NCI-H1694 treated with DMSO at 0.1 percent for 48 hours (cell line): ENCODE measurements at regions not wholly inside any gene's neighbourhood (a gene's known extent, or its start where the extent isn't known, plus 50 kb on each side); places are given as distances from the start of the nearest gene placed in this dataset.
"Not testable (repeated sequence)": the region's sequence is repeated elsewhere in the genome, so short reads cannot be mapped to it uniquely, and the experiment has no call there.

Experiments used
- DNase-seq: peaks from one replicate; lab custom pipeline; 2025; lab: John Stamatoyannopoulos, UW

DNA sequence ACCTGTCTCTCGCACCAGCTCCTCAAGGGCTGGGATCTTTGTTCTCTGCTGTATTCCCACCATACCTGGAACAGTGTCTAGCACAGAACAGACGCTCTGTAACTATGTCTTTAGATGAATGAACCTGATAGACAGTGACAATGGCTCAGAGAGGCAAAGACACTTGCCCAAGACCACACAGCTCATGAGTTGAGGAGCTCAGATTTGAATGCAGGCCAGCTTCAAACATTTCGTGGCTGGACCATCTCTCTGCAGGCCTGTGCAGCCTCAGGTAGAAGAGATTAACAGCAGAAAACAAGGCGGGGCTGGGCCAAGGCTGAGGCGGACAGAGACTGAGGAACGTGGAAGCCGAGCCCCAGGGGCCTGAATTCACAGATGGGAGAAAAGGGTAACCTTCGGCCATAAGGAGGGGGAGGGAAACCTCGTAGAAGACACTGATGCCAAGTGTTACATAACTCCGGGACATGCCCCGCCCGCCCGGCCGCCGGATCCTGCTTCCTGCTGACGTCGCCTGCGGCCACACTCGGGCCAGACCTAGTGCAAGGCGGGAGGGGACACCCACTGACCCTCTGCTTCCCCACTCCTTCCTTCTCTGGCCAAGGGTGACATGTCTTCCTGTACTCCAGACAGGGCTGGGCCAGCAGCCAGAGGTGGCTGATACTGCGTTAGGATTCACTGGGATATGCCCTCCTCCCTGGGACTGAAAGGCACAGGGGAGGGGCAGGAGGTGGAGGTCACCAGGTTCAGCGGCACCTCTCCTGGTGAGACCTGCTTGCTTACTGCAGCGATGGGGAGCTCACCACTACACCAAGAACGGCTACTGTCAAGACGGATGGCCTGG lies 86.8 kb downstream of the RFLNA start:
- no peak for DNase-seq

DNA sequence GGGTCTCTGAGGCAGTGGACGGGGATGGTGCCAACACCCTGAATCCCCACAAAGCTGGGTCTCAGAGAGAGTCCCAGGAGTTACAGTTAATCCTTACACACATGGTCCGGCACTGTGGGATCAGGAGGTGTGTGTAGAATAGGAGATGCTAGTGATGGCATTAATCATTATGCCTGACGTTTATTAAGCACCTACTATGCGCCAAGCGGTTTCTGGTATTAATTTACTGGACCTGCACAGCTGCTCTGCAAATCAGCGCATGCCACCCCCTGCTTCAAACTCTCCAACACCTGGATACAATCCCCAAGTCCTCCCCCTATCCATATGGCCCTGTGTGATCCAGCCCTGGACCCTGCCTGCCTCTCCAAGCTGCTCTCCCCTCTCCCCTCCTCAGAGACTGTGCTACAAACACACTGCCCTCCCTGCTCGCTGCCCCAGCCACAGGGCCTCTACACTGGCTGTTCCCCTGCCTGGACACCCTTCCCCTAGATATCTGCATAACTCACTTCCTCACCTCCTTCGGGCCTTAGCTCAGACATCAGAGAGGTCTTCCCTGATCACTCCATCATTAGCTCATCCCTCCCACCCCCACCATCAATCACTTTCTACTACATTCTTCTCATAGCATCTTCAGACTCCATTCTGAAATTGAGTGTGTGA lies 86.0 kb downstream of the RFLNA start:
- DNase-seq, result no peak

DNA sequence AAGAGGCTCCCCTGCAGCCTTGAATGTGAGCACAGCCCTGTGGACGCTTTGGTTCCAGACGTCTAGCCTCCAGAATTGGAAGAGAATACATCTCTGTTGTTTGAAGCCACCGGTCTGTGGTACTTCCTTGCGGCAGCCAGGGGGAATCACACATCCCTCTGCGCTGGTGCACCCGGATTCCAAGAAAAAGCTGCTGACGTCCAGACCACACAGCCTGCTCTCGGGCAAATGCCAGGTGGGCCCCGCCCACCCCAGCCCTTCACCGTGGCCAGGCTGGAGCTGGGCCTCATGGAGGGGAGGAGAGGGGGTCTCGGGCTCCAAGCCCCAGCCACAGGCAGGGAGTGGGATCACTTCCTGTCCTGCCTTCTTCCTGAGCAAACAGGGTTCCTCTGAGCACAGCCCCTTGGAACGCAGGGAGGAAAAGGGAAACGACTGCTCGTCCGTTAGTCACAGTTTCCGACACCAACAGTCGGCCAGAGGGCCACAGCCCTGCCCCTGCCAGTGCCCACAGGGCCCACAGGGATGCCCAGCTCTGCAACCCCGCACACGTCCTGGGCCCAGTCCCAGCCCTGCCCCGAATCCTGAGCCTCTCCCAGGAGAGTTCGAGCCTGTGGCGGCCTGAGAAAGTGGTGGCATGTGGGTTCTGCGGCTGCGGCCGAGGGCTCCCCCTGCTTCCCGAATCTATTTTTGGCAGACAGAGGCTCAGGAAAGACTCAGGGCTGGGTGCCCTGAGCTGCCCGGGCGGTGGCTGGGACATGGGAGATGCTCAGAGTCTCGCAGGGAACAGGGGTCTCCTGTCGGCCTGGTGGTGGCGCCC lies 85.3 kb downstream of the RFLNA start:
- no peak for DNase-seq

DNA sequence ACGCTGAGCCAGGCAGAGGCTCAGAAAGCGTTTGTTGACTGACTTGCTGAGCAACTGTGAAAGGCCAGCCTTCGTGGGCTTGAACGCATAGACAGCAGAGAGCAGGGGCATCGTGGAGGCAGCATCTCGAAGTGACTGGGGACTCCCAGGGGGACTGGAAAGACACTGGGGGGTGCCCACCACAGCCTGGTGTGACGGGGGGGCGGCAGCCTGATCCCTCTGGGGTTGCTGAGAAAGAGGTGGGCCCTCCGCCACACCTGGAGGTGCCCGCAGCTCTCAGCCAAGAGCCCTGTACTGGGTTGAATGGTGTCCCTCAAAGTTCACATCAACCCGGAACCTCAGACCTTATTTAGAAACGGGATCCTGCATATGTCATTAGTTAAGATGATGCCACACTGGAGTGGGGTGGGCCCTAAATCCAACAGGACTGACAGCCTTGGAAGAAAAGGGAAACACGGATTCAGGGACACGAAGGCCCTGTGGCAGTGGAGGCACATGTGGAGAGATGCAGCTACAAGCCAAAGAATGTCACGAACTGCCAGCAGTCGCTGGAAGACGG lies 84.6 kb downstream of the RFLNA start:
- no peak for DNase-seq

DNA sequence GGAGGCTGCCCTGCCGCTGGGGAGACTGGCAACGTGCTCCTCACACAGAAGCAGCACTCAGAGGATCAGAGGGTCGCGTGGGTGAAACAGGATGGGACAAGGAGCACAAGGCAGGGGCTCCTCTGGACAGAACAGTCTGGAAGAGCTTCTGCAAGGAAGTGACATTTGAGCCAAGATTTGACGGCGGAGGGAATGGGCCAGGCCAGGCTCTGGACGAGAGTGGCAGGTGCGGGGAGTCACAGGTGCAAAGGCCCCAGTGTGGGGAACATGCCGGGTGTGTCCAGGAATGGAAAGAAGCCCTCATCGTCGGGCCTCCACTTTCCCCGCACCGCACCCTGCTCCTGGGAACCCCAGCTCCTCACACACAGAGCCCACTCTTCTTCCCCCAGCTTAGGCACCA lies 84.0 kb downstream of the RFLNA start:
- DNase-seq, result no peak

DNA sequence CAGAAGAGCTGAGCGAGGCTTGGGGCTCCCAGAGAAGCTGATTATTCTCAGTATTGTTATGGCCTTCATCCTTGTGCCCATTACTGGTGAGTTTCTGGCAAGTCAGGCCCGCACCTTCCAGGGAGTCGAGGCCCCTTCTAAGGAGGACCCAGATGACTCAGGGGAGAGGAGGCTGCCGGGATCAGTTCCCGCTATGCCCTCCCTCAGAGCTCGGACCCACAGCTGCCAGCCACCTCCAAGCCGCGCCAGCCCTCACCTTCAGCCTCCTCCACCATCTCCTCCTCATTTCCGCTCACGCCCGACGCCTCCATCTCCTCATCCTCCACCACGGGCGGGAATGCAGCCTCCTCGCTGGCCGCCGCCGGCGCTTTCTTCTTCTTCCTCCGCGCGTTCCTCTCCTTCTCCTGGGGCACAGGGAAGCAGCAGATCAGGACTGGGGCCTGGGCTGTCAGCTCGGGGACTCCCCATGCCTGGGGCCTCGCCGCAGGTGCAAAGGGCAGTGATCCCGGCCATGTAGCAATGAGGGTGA lies 83.2 kb downstream of the RFLNA start:
- DNase-seq, result no peak

DNA sequence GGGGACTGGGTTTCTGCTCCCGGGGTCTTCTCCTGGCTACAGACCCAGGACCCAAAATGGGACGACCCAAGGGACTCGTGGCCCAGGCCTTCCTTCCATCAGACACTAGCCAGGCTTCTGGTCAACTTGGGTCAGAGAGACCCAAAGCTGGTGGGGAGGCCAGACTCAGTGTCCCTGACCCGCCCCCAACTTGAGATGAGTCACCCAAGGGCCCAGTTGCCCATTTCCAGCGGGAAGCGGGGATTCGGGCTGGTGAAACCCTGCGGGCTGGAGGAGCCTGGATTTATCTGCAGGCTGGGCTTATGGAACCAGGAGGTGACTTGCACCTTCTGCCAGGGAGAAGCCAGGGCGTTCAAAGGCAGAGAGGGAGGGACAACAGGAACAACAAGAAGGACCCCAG lies 81.5 kb downstream of the RFLNA start:
- no peak for DNase-seq

DNA sequence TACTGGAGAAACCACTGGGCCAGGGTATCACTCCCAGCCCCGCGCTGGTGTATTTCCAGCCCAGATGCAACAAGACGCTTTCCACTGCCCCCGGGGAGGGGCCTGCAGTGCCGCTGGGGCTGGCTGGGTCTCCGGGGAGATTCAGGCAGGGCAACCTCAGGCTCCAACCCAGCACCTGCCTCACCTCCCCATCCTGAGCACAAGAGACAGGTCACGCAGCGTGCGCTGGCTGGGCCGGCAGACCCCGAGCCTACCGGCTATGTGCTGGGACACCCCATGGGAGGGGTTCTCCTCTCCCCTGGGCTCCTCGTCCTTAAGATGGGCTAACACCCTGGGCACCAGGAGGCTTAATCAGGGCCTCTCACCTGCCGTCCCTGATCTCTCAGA lies 80.9 kb downstream of the RFLNA start:
- DNase-seq, result no peak

DNA sequence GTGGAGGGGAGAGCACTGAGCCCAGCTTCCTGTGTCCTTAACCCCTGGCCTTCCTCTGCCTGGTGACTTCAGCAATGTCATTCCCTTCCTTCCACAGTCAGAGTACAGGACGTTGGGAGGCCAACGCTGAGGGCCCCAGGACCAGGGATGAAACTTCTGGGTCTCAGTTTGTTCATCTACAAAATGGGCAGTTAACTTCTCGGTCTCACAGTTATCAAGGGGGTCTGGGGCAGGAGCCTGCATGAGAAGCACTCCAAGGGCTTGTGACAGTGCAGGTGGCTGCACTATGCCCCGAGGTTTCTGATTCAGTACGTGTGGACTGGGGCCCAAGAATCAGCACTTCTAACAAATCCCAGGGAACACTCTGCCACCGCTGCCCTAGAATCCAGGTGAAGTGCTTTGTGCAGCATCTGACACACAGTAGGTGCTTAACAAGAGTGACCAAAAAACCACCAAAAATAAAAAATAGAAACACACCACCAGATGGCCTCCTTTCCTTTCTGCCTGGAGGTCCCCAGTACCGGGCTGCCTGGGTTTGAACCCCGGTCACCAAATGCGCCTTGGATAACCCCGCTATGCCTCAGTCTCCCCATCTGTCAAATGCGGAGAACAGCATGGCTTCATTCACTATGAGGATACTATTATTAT lies 80.4 kb downstream of the RFLNA start:
- DNase-seq, result no peak

DNA sequence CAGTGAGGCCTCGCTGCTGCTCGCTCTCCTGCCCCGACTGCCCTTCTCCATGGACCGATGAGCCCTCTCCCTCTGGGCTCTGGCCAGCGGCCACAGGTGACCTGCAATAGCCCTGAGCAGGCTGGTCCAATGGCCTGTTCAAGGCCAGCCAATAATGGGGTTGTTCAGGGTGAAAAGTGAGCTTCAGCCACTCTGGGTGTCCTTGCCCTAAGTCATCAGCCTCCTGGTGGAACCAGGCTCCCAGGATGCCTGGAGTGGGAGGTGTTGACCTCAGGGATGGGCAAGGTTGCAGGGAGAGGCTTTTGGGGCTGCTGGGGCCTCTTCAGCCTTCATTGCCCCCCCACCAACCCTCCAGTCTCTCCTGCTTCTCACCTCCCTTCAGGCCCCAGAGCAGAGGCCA lies 79.7 kb downstream of the RFLNA start:
- no peak for DNase-seq

DNA sequence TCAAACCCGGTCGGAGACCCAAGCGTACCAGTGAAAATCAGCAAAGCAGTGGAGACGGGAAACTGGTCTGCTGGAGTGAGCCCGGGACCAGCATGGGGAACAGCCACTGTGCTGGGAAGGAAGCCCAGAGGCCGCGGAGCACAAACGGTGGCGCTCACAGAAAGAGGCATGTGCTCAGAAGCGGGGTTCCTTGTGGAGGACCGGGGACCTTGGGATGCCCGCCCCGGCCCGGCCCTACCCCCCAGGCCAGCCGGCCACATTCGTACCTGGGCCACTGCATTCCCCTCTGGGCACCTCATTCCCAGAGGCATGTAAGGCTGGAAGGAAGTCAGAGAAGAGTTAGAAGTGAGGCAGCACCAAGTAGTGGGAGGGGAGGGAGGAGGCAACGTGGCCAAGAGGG lies 79.3 kb downstream of the RFLNA start:
- no peak for DNase-seq

DNA sequence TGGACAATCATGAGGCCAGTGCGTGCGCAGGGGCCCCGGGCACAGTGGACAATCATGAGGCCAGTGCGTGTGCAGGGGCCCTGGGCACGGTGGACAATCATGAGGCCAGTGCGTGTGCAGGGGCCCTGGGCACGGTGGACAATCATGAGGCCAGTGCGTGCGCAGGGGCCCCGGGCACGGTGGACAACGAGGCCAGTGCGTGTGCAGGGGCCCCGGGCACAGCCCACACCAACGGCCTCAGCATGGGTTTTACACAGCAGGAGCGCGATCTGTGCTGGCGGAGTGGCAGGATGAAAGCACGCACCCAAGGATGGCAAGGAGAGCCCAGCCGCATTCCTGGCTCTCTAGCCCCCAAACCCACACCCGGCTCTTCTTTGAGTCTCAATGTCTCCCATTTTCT lies 78.8 kb downstream of the RFLNA start:
- not testable (repeated sequence) for DNase-seq

DNA sequence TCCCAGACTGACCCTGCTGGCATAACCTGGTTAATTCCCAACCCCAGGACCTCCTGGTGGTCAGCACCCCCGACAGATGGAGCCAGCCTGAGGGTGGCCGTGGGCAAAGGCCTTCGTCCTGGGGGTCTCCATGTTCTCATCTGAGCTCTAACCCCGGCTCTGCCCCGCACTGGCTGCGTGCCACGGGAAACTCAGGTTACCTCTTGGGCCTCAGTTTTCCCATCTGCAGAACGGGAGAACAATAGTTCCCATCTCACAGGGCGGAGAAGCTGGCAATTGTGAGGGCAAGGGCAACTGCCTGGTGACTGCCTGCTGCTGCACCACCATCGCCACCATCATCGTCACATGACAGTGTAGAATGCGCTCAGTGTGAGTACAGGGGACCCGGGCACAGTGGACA lies 77.9 kb downstream of the RFLNA start:
- DNase-seq, result no peak

DNA sequence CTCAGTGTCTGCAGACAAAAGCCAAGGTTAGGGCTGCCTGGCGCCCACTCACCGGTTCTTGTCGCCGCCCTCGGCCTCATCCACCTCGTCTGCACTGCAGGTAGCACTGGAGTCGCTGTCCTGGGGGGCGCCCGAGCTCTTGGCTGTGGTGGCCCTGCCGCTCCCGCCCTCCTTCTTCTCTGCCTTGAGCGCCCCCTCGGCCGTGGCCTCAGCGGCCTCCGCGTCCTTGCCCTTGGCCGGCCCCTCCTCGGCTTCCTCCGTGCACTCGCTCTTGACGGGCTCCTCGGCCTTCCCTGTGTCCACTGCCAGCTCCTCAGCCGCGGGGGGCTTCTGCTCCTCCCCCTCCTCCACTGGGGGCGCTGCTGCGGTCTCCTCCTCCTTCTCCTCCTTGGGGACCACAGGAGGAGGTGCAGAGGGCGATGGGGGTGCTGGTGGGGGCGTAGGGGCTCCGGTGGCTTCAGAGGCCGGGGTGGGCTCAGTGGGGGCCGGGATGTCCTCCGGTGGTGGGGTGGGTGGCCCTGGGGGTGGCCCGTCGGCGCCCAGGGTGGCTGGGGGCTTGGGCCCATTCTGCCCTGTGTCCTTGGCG lies 77.2 kb downstream of the RFLNA start:
- no peak for DNase-seq

DNA sequence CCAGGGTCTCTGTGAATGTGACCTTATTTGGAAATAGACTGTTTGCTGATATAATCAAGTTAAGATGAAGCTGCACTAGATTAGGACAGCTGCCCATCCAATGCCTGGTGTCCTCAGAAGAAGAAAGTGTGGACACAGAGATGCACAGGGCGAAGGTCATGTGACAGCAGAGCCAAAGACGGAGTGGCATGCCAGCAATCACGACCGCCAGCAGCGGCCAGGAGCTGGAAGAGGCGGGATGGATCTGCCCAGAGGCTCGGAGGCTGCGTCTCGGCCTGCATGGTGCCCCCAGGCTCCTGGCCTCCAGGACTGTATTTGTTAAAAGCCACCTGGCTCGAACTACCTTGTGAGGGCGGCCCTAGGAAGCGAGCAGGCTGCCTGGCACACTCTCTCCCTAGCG lies 76.5 kb downstream of the RFLNA start:
- no peak for DNase-seq

DNA sequence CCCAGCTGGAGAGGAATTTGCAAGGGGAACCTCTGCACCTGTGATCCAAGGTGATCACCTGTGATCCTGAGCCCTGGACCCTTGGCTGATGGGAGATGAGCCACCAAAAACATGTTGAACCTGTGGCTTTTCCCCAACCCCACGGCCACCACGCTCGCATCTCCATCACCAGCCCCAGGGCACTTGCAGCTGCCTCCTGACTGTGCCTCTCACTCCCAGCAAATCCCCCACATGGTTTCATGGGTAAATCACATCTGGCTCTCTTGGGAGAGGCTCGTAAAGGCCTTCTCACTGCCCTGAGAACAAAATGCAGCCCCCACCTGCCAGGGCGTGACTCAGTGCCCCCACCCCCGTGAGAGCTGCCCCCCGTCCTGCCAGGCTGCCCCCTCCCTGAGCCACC lies 76.0 kb downstream of the RFLNA start:
- DNase-seq, result no peak

DNA sequence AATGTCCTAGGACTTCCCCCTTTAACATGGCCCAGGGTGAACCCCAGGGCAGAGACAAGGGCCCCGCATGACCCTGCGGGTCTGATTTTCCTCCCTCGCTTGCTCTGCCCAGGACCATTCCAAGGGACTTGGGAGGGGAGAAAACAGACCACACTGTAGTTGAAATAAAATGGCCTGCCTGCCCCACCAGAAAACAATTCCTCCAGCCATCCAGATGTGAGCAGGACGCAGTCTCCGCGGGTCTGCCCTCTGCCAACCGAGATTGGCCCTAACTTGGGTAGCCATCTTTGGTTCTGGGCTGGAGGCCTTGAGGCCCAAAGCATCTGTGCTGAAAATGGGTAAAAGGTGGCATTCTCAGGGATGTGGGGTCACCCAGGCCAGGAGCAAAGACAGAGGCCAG lies 75.5 kb downstream of the RFLNA start:
- no peak for DNase-seq

DNA sequence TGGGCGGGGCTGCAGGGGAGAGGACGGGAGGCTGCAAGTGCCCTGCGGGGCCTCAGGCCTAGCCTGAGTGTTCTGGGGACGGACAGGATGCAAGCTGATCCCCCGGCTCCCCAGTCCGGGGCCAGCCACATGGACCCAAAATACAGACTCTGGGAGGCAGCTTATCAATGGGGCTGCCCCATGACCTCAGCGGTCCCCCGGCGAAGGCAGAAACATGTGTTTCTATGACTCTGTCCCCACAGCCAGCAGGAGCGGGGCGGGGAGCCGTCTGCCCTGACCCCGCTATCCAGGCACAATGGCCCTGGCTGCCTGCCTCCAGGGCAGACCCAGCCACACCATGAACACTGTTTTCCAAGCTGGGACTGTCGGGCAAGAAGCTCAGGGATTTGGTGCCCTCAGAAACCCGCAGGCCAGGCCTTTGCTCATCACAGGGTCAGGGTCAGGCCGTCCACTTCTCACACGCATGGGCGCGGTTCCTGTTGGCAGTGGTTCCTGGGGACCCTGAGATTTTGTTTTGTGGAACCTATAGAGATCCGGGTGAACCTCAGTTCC lies 75.0 kb downstream of the RFLNA start:
- DNase-seq, result no peak

DNA sequence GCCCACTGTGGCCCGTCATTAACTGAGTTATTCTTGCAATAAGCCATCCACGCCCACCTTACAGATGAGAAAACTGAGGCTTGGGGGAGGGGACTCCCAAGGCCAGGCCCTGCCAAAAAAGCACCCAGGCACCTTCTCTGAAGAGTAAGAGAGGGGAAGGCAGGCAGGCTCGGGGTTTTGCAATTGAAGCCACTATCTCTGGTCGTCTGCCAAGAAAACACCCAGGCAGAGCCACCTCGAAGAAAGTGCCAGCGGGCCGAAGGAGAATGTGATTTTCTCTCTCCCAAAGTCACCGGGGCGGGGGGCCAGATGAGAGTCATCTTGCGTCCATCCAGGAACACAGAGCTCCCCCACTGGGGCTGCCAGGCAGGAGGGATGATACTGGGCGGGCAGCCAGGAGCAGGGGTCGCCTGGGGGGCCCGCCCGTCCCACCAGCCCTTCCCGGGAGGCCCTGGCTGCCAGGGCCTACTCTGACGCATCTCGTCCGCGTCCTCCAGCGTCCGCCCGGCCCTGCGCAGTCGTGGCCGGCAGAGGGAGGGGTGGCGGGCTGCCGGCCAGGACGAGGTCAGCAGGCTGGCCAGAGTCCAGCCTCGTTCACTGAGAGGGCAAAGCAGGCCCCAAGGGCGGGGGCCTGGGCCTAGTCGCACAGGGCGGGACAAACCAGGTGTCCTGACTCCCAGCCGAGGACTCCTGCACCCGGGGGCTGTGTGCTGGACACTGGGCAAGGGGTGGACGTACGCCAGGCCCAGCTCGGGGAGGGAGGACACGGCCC lies 74.3 kb downstream of the RFLNA start:
- no peak for DNase-seq

DNA sequence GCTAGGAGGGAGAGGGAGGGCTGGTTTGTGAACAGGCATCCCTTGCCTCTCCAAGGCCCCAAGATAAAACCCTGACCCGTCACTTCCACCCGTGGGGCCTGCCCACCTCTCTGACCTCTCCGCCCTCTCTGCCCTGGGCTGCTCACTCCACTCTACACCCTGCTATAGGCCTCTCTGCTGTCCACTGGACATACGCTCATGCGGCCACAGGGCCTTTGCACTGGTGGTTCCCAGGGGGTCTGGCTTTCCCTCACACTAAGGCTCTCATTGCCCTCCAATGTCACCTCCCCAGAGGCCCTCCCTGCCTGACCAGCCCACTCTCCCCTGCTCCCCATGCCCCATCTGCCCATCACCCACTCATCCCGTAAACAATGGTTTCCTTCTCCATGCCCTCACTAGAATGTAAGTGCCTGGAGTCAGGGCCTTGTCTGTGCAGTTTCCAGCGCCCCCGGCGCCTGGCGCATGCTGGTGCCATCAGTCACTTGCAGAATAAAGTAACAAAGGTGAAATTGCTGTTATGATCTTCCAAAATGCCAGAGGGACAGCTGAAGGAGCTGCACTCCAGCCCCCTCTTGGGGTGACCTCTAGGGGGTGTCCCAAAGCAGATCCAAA lies 73.6 kb downstream of the RFLNA start:
- DNase-seq, result no peak
